Upper lobe of right lung (tissue), 1 donor: ENCODE measurements at regions not wholly inside any gene's neighbourhood (a gene's known extent, or its start where the extent isn't known, plus 50 kb on each side); places are given as distances from the start of the nearest gene placed in this dataset.

ENCODE experiments used
- ATAC-seq: fragments of 200-7000 bp; cut with Tn5 transposase; one replicate; pipeline ENCODE4 v1.9.1; 2020; ENCODE audit warnings: mild to moderate bottlenecking, moderate library complexity
- DNase-seq: peaks from one replicate; pipeline ENCODE4 v3.0.0-alpha.2; 2020
- H3K27ac ChIP-seq: fragments of 200-600 bp; one replicate; pipeline ENCODE4 v1.8.0; 2022
- H3K27me3 ChIP-seq: fragments of 200-600 bp; one replicate; pipeline ENCODE4 v1.8.0; 2022; ENCODE audit warnings: mild to moderate bottlenecking
- H3K36me3 ChIP-seq: fragments of 200-600 bp; one replicate; pipeline ENCODE4 v1.8.0; 2022
- H3K4me1 ChIP-seq: fragments of 200-600 bp; one replicate; pipeline ENCODE4 v1.8.0; 2022
- H3K4me3 ChIP-seq: fragments of 200-600 bp; one replicate; pipeline ENCODE4 v1.8.0; 2022; ENCODE audit warnings: mild to moderate bottlenecking
- H3K9me3 ChIP-seq: fragments of 200-600 bp; one replicate; pipeline ENCODE4 v1.8.0; 2022
- CTCF ChIP-seq: fragments of 200-600 bp; IDR thresholded peaks from one replicate; pipeline ENCODE4 v1.8.0; 2022; ENCODE audit warnings: antibody characterized with exemption
- intact Hi-C: fragments of 100-400 bp; cut with DNase I; formaldehyde crosslinking; loops from one replicate; pipeline ENCODE4 v1.11.0; 2022
- donor health status: DM: no; HTN: yes; CAD: no; lungs with severe emphysema.

DNA sequence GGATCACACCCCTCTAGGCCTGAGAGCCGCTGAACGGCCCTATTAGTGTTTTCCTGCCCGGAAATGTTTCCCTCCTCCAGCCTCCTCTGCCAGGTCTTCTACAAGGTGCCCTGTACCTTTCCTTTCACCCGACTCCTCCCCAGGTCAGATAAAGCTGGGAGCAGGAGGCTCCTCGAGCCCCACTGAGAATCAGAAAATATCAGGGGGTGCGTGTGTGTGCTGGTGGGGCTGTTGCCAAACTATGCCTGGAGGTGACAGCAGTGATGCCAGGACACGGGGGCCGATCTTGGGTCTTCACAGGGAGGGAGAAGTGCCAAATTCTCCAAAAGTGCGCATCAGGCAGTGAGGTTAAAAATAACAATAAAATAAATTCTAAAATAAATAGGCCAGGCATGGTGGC lies 222.8 kb upstream of the RREB1 start:
- Histone ChIP-seq H3K4me1 (peaks cover 11% of the 10 kb centered on the region), H3K36me3 (no peaks in the 10 kb centered on the region), H3K9me3 (no peaks in the 10 kb centered on the region), H3K27me3 (no peaks in the 10 kb centered on the region), H3K27ac (peak overlapping the region; percentile 75), H3K4me3 (no peak overlapping the region)
- ATAC-seq (no peak), DNase-seq (no peak)
- intact Hi-C loops, result no loop called here
- no peak for TF ChIP-seq CTCF

- DNase-seq, result peak; percentile 90
- peak; percentile 75 for ATAC-seq
- Histone ChIP-seq H3K27me3 (no peaks in the 10 kb centered on the region), H3K36me3 (no peaks in the 10 kb centered on the region), H3K4me1 (peaks cover 11% of the 10 kb centered on the region), H3K9me3 (no peaks in the 10 kb centered on the region), H3K4me3 (no peak overlapping the region), H3K27ac (peak overlapping the region; percentile 75)
- intact Hi-C loops, result no loop called here
- no peak for TF ChIP-seq CTCF
Measured at GRCh38 chr6:6885521-6886170, 222.1 kb upstream of the RREB1 start.

DNA sequence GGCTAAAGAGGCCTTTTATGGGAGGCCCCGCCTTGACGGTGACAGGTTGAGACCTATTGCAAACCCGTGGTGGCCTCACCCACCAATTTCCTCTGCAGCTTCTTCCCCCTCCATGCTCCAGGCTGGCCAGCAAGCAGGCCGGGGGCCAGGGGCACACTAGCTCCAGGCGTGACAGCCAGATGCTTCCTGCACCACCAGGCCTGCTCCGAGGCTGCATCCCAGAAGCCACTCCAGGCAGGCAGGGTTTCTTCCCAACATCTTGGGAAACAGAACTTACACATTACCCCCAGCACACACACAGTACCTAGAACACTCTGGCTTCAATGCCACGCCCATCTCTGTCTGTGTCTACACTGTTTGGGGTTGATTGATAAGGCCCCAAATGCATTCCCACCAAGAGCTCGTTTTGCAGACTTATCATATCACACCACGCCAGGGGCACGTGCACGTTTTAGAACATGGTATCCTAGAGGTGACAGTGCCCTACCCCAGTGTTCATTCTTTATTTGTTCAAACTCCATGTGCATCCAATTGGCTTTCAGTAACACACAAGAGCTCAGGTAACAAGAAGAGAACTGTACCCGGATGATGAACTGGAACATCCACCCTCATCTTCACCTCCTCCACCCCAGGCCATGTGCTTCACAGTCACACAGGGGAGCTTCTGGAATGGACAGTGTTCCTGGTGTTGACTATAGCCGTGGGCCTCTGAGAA lies 221.4 kb upstream of the RREB1 start:
- Histone ChIP-seq H3K27me3 (no peaks in the 10 kb centered on the region), H3K27ac (peak overlapping the region; percentile 75), H3K9me3 (no peaks in the 10 kb centered on the region), H3K4me3 (no peak overlapping the region), H3K36me3 (no peaks in the 10 kb centered on the region), H3K4me1 (peaks cover 11% of the 10 kb centered on the region)
- DNase-seq (peak; percentile 74), ATAC-seq (peak; percentile 55)
- intact Hi-C loops, result no loop called here
- TF ChIP-seq CTCF, result no peak

GRCh38 chr6:6886886-6887285 lies 220.9 kb upstream of the RREB1 start:
- TF ChIP-seq CTCF, result no peak
- intact Hi-C loops, result no loop called here
- H3K27ac ChIP-seq, result no peak overlapping the region
- ATAC-seq (no peak), DNase-seq (no peak)
- no peaks in the 10 kb centered on the region for H3K9me3 ChIP-seq
- peaks cover 11% of the 10 kb centered on the region for H3K4me1 ChIP-seq
- no peak overlapping the region for H3K4me3 ChIP-seq
- no peaks in the 10 kb centered on the region for H3K36me3 ChIP-seq
- no peaks in the 10 kb centered on the region for H3K27me3 ChIP-seq

GRCh38 chr6:6889601-6890000 lies 218.2 kb upstream of the RREB1 start:
- Histone ChIP-seq H3K27me3 (no peaks in the 10 kb centered on the region), H3K4me3 (no peak overlapping the region), H3K27ac (no peak overlapping the region), H3K36me3 (no peaks in the 10 kb centered on the region), H3K9me3 (no peaks in the 10 kb centered on the region), H3K4me1 (peaks cover 11% of the 10 kb centered on the region)
- ATAC-seq (no peak), DNase-seq (no peak)
- intact Hi-C loops, result no loop called here
- no peak for TF ChIP-seq CTCF
